ENCODE measurements at regions not wholly inside any gene's neighbourhood (a gene's known extent, or its start where the extent isn't known, plus 50 kb on each side); places are given as distances from the start of the nearest gene placed in this dataset.
A peak's percentile ranks its signal among the peaks of the same experiment; 100 is the strongest.

- no peak for TF ChIP-seq CTCF (conservative IDR thresholded peaks at IDR 0.05; ENCODE audit: control insufficient read depth, insufficient read depth, low read depth, low read length)
- H3K4me3 ChIP-seq (ENCODE audit: control insufficient read depth, low read depth, low read length) = no peak overlapping the region
- no peak for DNase-seq (ENCODE audit: low read depth)
Measured at GRCh38 chr1:172956871-172957270, 93.9 kb downstream of the TNFSF18 start.

GRCh38 chr1:172957491-172957890 lies 93.2 kb downstream of the TNFSF18 start:
- no peak for TF ChIP-seq CTCF (conservative IDR thresholded peaks at IDR 0.05; ENCODE audit: control insufficient read depth, insufficient read depth, low read depth, low read length)
- no peak for DNase-seq (ENCODE audit: low read depth)
- H3K4me3 ChIP-seq (ENCODE audit: control insufficient read depth, low read depth, low read length) = no peak overlapping the region

GRCh38 chr1:172959571-172959970 lies 91.2 kb downstream of the TNFSF18 start:
- DNase-seq (ENCODE audit: low read depth) = no peak
- no peak for TF ChIP-seq CTCF (conservative IDR thresholded peaks at IDR 0.05; ENCODE audit: control insufficient read depth, insufficient read depth, low read depth, low read length)
- no peak overlapping the region for H3K4me3 ChIP-seq (ENCODE audit: control insufficient read depth, low read depth, low read length)

- no peak for DNase-seq (ENCODE audit: low read depth)
- no peak for TF ChIP-seq CTCF (conservative IDR thresholded peaks at IDR 0.05; ENCODE audit: control insufficient read depth, insufficient read depth, low read depth, low read length)
- no peak overlapping the region for H3K4me3 ChIP-seq (ENCODE audit: control insufficient read depth, low read depth, low read length)
Measured at GRCh38 chr1:172960019-172960418, 90.7 kb downstream of the TNFSF18 start.

GRCh38 chr1:172960454-172961208 lies 90.1 kb downstream of the TNFSF18 start:
- peak; percentile 76 for DNase-seq (ENCODE audit: low read depth)
- H3K4me3 ChIP-seq (ENCODE audit: control insufficient read depth, low read depth, low read length) = no peak overlapping the region
- peak; percentile 35 for TF ChIP-seq CTCF (conservative IDR thresholded peaks at IDR 0.05; ENCODE audit: control insufficient read depth, insufficient read depth, low read depth, low read length)

- no peak overlapping the region for H3K4me3 ChIP-seq (ENCODE audit: control insufficient read depth, low read depth, low read length)
- TF ChIP-seq CTCF (conservative IDR thresholded peaks at IDR 0.05; ENCODE audit: control insufficient read depth, insufficient read depth, low read depth, low read length) = no peak
- DNase-seq (ENCODE audit: low read depth) = no peak
Measured at GRCh38 chr1:172964864-172965263, 85.9 kb downstream of the TNFSF18 start.
